AG09319 (cell line): ENCODE measurements at regions not wholly inside any gene's neighbourhood (a gene's known extent, or its start where the extent isn't known, plus 50 kb on each side); places are given as distances from the start of the nearest gene placed in this dataset.

ENCODE experiments used
- DNase-seq: peaks from one replicate; pipeline ENCODE4 v3.0.0-alpha.2; 2010; ENCODE audit warnings: low read depth; ENCODE audit errors: extremely low read depth
- TF ChIP-seq, protein P1 (sequence below): IDR thresholded peaks from 2 replicates; pipeline ENCODE4 v1.5.1; 2011; ENCODE audit warnings: low read depth, mild to moderate bottlenecking, inconsistent platforms, low read length, moderate library complexity

- TF ChIP-seq, protein P1, sequence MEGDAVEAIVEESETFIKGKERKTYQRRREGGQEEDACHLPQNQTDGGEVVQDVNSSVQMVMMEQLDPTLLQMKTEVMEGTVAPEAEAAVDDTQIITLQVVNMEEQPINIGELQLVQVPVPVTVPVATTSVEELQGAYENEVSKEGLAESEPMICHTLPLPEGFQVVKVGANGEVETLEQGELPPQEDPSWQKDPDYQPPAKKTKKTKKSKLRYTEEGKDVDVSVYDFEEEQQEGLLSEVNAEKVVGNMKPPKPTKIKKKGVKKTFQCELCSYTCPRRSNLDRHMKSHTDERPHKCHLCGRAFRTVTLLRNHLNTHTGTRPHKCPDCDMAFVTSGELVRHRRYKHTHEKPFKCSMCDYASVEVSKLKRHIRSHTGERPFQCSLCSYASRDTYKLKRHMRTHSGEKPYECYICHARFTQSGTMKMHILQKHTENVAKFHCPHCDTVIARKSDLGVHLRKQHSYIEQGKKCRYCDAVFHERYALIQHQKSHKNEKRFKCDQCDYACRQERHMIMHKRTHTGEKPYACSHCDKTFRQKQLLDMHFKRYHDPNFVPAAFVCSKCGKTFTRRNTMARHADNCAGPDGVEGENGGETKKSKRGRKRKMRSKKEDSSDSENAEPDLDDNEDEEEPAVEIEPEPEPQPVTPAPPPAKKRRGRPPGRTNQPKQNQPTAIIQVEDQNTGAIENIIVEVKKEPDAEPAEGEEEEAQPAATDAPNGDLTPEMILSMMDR = no peak
- DNase-seq = no peak
Measured at GRCh38 chr2:66036948-66037347, 398.0 kb upstream of the MEIS1 start.

- no peak for DNase-seq
- TF ChIP-seq, protein P1 = no peak
Measured at GRCh38 chr2:66034467-66034866, 400.5 kb upstream of the MEIS1 start.

DNA sequence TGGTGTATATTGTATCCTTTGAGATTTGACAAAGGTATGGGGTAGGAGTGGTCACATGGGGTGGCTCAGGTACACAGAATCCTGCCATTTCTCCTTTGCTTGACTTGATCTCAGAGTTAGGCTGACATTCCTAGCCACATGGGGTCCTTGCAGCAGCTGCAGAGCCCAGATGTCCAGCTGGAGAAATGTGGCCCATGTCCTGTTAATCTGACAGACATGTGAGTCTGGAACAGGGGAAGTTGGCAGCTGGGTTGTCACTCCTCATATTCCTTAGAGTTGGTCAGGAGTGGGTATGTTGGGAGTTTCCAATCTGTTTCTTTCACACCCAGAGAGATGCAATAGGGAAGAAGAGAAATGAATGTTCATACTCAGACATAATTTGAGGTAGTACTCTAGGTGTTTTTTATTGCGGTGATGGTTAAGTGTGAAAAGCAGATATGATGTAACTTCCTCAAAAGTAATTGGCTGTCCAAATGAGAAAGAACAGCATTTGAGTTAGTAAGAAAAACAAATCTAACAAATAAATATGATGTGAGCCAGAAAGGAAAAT, 402.6 kb upstream of the MEIS1 start:
- TF ChIP-seq, protein P1 = no peak
- no peak for DNase-seq

DNA sequence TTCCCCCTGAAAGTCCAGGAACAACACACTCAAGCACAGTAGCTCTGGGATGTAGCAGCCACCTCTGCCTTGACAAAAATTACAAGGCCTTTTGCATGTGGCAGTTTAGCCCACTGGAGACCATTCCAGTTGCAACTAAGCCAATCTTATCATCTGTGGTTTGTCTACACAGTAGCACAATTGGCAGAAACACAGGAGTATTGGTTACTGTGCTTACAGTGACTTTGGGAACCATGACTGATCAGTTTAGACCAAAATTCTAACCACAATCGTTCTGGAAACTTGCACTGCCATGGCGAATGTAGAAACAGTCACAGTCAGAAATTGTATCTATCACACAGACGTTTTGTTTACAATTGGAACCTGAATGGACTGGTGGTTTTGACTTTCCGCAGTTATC, 403.7 kb upstream of the MEIS1 start:
- TF ChIP-seq, protein P1 = no peak
- no peak for DNase-seq

DNA sequence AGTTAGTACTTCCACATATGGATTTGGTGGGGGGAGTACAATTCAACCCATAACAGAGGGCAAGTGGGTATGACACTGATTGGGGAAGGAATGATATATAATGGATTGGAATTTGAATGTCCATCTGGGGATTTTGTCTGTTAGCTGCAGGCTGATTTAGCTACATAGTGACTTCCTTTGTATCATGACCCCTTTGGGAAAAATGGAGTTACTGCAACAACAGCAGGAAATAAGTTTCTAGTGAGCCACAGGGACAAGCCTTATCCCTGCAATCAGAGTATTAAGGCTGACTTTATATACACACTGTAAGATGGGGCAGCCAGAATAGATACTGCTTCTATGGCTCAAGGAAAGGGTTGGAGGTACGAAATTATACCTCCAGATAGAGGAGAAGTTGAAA, 404.4 kb upstream of the MEIS1 start:
- no peak for DNase-seq
- TF ChIP-seq, protein P1 = no peak

DNA sequence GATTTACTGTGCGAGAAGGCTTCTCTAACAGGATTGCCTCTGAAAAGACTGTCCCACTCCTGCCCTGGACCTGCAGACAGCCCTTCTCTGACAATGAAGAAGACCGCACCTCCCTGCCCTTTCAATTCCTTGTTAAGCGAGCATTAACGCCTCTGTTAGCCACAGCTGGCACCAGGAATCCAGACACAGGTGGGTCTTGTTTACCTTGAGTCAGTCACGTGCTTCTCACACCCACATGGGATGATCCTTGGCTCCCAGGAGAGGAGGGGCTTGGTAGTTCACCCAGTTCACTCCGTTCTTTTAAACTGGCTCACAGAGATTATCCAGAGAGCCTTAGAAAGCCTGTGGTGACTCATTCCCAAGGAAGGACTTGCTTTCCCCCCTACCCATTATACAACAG, 410.5 kb upstream of the MEIS1 start:
- TF ChIP-seq, protein P1 = no peak
- no peak for DNase-seq

- no peak for DNase-seq
- TF ChIP-seq, protein P1 = no peak
Measured at GRCh38 chr2:66021296-66021695, 413.6 kb upstream of the MEIS1 start.
